Type B pancreatic cell (in vitro differentiated cells): ENCODE measurements at regions not wholly inside any gene's neighbourhood (a gene's known extent, or its start where the extent isn't known, plus 50 kb on each side); places are given as distances from the start of the nearest gene placed in this dataset.

Experiments
- DNase-seq: peaks from one replicate; pipeline ENCODE4 v3.0.0; 2021; ENCODE audit warnings: mixed read lengths; ENCODE audit not compliant: unreplicated experiment; ENCODE audit errors: extremely low spot score
- H3K27ac Mint-ChIP-seq: 2 replicates; pipeline ENCODE4 v1.8.0; 2021; ENCODE audit warnings: mild to moderate bottlenecking, mixed read lengths
- H3K27me3 Mint-ChIP-seq: 2 replicates; pipeline ENCODE4 v1.8.0; 2021; ENCODE audit warnings: mixed read lengths
- H3K36me3 Mint-ChIP-seq: 2 replicates; pipeline ENCODE4 v1.8.0; 2021; ENCODE audit warnings: mixed read lengths
- H3K4me1 Mint-ChIP-seq: one replicate; pipeline ENCODE4 v1.8.0; 2021; ENCODE audit warnings: mixed read lengths; ENCODE audit not compliant: unreplicated experiment
- H3K4me3 Mint-ChIP-seq: 2 replicates; pipeline ENCODE4 v1.8.0; 2021; ENCODE audit warnings: mild to moderate bottlenecking, mixed read lengths
- H3K9me3 Mint-ChIP-seq: 2 replicates; pipeline ENCODE4 v1.8.0; 2021; ENCODE audit warnings: mixed read lengths
- CTCF ChIP-seq: fragments of 200-600 bp; sonication (generic); conservative IDR thresholded peaks from 2 replicates; pipeline ENCODE4 v1.5.0; 2021; ENCODE audit warnings: antibody characterized with exemption, mild to moderate bottlenecking

DNA sequence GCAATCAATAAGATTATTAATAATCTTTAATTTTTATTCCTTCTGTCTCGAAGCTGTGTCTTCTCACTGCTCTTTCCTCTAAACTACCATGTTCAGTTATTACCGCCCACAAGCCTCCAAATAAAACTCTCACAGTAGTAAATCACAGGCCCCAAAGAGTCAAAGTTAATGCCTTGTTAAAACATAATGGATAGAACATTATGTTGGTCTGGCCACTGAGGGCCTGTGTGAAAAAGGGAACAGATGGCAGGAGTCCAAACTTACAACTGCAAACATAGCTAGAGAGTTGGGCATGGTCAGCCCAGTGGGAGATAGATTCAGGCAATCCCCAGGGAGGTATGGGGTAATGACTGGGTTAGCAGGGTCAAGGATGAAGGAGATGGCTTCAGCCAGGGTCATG, 84.6 kb upstream of the TNIP3 start:
- no peak for DNase-seq
- Mint-ChIP-seq H3K9me3 (no peaks in the 10 kb centered on the region), H3K27me3 (peaks cover 3% of the 10 kb centered on the region), H3K4me1 (peaks cover 15% of the 10 kb centered on the region), H3K36me3 (no peaks in the 10 kb centered on the region), H3K4me3 (no peak overlapping the region), H3K27ac (no peak overlapping the region)
- no peak for TF ChIP-seq CTCF

GRCh38 chr4:121246698-121247097, 82.6 kb upstream of the TNIP3 start:
- Mint-ChIP-seq H3K36me3 (no peaks in the 10 kb centered on the region), H3K4me3 (no peak overlapping the region), H3K27ac (peak overlapping the region; percentile 24), H3K4me1 (peaks cover 7% of the 10 kb centered on the region), H3K9me3 (no peaks in the 10 kb centered on the region), H3K27me3 (no peaks in the 10 kb centered on the region)
- DNase-seq = no peak
- TF ChIP-seq CTCF = no peak

DNA sequence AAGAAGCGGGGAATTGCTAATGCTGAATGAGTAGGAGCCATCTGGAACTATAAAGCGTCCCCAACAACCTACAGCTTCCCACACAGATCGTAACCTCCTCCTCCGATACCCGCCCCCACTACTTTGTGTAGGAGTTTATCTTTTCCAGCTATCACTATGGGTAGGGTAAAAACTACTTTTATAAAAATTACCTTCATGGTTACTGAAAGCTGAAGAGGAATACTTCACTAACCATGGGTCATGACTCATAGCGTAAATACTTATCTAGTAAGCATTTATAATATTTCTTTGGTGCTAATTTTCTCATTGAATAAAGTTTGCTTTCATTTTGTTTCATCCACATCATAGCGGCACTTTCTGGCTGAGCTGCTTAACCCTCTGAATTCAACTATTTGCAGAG, 79.4 kb upstream of the TNIP3 start:
- Mint-ChIP-seq H3K4me1 (peaks cover 7% of the 10 kb centered on the region), H3K36me3 (no peaks in the 10 kb centered on the region), H3K4me3 (no peak overlapping the region), H3K27ac (no peak overlapping the region), H3K27me3 (no peaks in the 10 kb centered on the region), H3K9me3 (peaks cover 6% of the 10 kb centered on the region)
- no peak for TF ChIP-seq CTCF
- DNase-seq = no peak

GRCh38 chr4:121242188-121242750, 78.1 kb upstream of the TNIP3 start:
- no peak for TF ChIP-seq CTCF
- no peaks in the 10 kb centered on the region for H3K27me3 Mint-ChIP-seq
- H3K36me3 Mint-ChIP-seq = no peaks in the 10 kb centered on the region
- no peak overlapping the region for H3K4me3 Mint-ChIP-seq
- H3K27ac Mint-ChIP-seq = no peak overlapping the region
- H3K9me3 Mint-ChIP-seq = peaks cover 10% of the 10 kb centered on the region
- no peak for DNase-seq
- H3K4me1 Mint-ChIP-seq = peaks cover 11% of the 10 kb centered on the region

- H3K4me3 Mint-ChIP-seq = no peak overlapping the region
- no peaks in the 10 kb centered on the region for H3K27me3 Mint-ChIP-seq
- no peak overlapping the region for H3K27ac Mint-ChIP-seq
- no peak for TF ChIP-seq CTCF
- H3K36me3 Mint-ChIP-seq = no peaks in the 10 kb centered on the region
- peaks cover 3% of the 10 kb centered on the region for H3K4me1 Mint-ChIP-seq
- H3K9me3 Mint-ChIP-seq = peaks cover 10% of the 10 kb centered on the region
- no peak for DNase-seq
These were observed 75.8 kb upstream of the TNIP3 start for GRCh38 chr4:121239951-121240350.

DNA sequence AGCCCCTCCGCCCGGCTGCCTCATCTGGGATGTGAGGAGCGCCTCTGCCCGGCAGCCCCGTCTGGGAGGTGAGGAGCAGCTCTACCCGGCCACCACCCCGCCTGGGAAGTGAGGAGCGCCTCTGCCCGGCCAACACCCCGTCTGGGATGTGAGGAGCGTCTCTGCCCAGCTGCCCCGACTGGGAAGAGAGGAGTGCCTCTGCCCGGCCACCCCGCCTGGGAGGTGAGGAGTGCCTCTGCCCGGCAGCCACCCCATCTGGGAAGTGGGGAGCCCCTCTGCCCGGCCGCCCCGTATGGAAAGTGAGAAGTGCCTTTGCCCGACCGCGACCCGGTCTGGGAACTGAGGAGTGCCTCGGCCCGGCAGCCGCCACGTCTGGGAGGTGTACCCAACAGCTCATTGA, 74.3 kb upstream of the TNIP3 start:
- Mint-ChIP-seq H3K36me3 (no peaks in the 10 kb centered on the region), H3K27ac (no peak overlapping the region), H3K27me3 (no peaks in the 10 kb centered on the region), H3K4me1 (peaks cover 3% of the 10 kb centered on the region), H3K9me3 (peaks cover 10% of the 10 kb centered on the region), H3K4me3 (no peak overlapping the region)
- TF ChIP-seq CTCF = no peak
- DNase-seq = no peak
